ENCODE measurements at regions not wholly inside any gene's neighbourhood (a gene's known extent, or its start where the extent isn't known, plus 50 kb on each side); places are given as distances from the start of the nearest gene placed in this dataset.

- no peak for TF ChIP-seq CTCF (IDR thresholded peaks at IDR 0.05; ENCODE audit: insufficient read depth, missing control alignments)
- no peak for FAIRE-seq
- no peak for DNase-seq (ENCODE audit: insufficient read length, low spot score)
Observed at GRCh38 chr2:2889646-2890045, 488.0 kb downstream of the EIPR1 start.

GRCh38 chr2:2889141-2889540 is 488.5 kb downstream of the EIPR1 start:
- DNase-seq (ENCODE audit: insufficient read length, low spot score) (no peak), FAIRE-seq (no peak)
- no peak for TF ChIP-seq CTCF (IDR thresholded peaks at IDR 0.05; ENCODE audit: insufficient read depth, missing control alignments)

- TF ChIP-seq CTCF (IDR thresholded peaks at IDR 0.05; ENCODE audit: insufficient read depth, missing control alignments) = no peak
- DNase-seq (ENCODE audit: insufficient read length, low spot score) (no peak), FAIRE-seq (no peak)
Observed at GRCh38 chr2:2887772-2888387, 489.7 kb downstream of the EIPR1 start.

- no peak for DNase-seq (ENCODE audit: insufficient read length, low spot score)
- TF ChIP-seq CTCF (IDR thresholded peaks at IDR 0.05; ENCODE audit: insufficient read depth, missing control alignments) = no peak
- FAIRE-seq = no peak
Observed at GRCh38 chr2:2886922-2887321, 490.7 kb downstream of the EIPR1 start.

- FAIRE-seq (no peak), DNase-seq (ENCODE audit: insufficient read length, low spot score) (no peak)
- TF ChIP-seq CTCF (IDR thresholded peaks at IDR 0.05; ENCODE audit: insufficient read depth, missing control alignments) = no peak
Observed at GRCh38 chr2:2881499-2881898, 496.1 kb downstream of the EIPR1 start.

GRCh38 chr2:2880938-2881337 is 496.7 kb downstream of the EIPR1 start:
- FAIRE-seq (no peak), DNase-seq (ENCODE audit: insufficient read length, low spot score) (no peak)

More at GRCh38 chr2:2880938-2881337, 496.7 kb downstream of the EIPR1 start:
- TF ChIP-seq CTCF (IDR thresholded peaks at IDR 0.05; ENCODE audit: insufficient read depth, missing control alignments) = no peak

All from D721Med (cell line).